Eye (tissue), 1 donor: ENCODE measurements at regions not wholly inside any gene's neighbourhood (a gene's known extent, or its start where the extent isn't known, plus 50 kb on each side); places are given as distances from the start of the nearest gene placed in this dataset.
"Not testable (repeated sequence)": the region's sequence is repeated elsewhere in the genome, so short reads cannot be mapped to it uniquely, and the experiment has no call there.

ENCODE experiments used
- DNase-seq: peaks from one replicate; pipeline ENCODE4 v3.0.0-alpha.2; 2015

- DNase-seq: no peak
Observed at GRCh38 chr6:164057876-164058275, 643.4 kb downstream of the QKI start.

GRCh38 chr6:164051427-164051826 lies 636.9 kb downstream of the QKI start:
- DNase-seq: no peak

GRCh38 chr6:164049517-164049988 lies 635.0 kb downstream of the QKI start:
- no peak for DNase-seq

GRCh38 chr6:164048840-164049516 lies 634.5 kb downstream of the QKI start:
- no peak for DNase-seq

- no peak for DNase-seq
Observed at GRCh38 chr6:164045082-164045481, 630.6 kb downstream of the QKI start.

GRCh38 chr6:164043656-164044055 lies 629.1 kb downstream of the QKI start:
- DNase-seq: not testable (repeated sequence)

GRCh38 chr6:164042212-164042611 lies 627.7 kb downstream of the QKI start:
- no peak for DNase-seq

- no peak for DNase-seq
Observed at GRCh38 chr6:164040994-164041393, 626.5 kb downstream of the QKI start.

GRCh38 chr6:164039954-164040375 lies 625.4 kb downstream of the QKI start:
- DNase-seq: no peak

GRCh38 chr6:164037171-164037870 lies 622.8 kb downstream of the QKI start:
- DNase-seq: no peak

GRCh38 chr6:164035900-164036485 lies 621.5 kb downstream of the QKI start:
- no peak for DNase-seq

- no peak for DNase-seq
Observed at GRCh38 chr6:164034602-164035140, 620.2 kb downstream of the QKI start.

GRCh38 chr6:164025180-164025579 lies 610.7 kb downstream of the QKI start:
- no peak for DNase-seq

GRCh38 chr6:164023535-164023934 lies 609.0 kb downstream of the QKI start:
- no peak for DNase-seq

GRCh38 chr6:164022632-164023031 lies 608.1 kb downstream of the QKI start:
- DNase-seq: no peak

GRCh38 chr6:164021589-164022250 lies 607.2 kb downstream of the QKI start:
- no peak for DNase-seq

GRCh38 chr6:164020142-164020541 lies 605.6 kb downstream of the QKI start:
- DNase-seq: no peak

- no peak for DNase-seq
Observed at GRCh38 chr6:164018133-164018532, 603.6 kb downstream of the QKI start.

- no peak for DNase-seq
Observed at GRCh38 chr6:164016056-164016455, 601.5 kb downstream of the QKI start.

- peak; percentile 36 for DNase-seq
Observed at GRCh38 chr6:164015088-164015484, 600.6 kb downstream of the QKI start.

- DNase-seq: peak; percentile 37
Observed at GRCh38 chr6:164014346-164015087, 600.0 kb downstream of the QKI start.

GRCh38 chr6:164013480-164014208 lies 599.1 kb downstream of the QKI start:
- DNase-seq: no peak
